ENCODE measurements at regions not wholly inside any gene's neighbourhood (a gene's known extent, or its start where the extent isn't known, plus 50 kb on each side); places are given as distances from the start of the nearest gene placed in this dataset.

GRCh38 chr12:72093424-72093823 lies 154.8 kb downstream of the TPH2 start:
- no peak for DNase-seq
- Histone ChIP-seq H3K4me3 (no peak overlapping the region), H3K27me3 (replicated peaks in 1 of 7) (no peaks in the 10 kb centered on the region), H3K4me1 (no peaks in the 10 kb centered on the region), H3K27ac (no peak overlapping the region), H3K9me3 (peaks cover 0 to 35% (median 24%) of the 10 kb centered on the region in 8 donors), H3K36me3 (no peaks in the 10 kb centered on the region)
- intact Hi-C loops (cut with DNase I; ENCODE audit: low total_unique reads), result no loop called here
- TF ChIP-seq POLR2AphosphoS5 (IDR thresholded peaks at IDR 0.05) (no peak), CTCF (IDR thresholded peaks at IDR 0.05 in 8 of 11, conservative IDR thresholded peaks at IDR 0.05 in 3 of 11) (no peak)
- 87 to 93% (median 87%) methylated on average over 2 of the region's 2 CpGs for WGBS, 5 donors

GRCh38 chr12:72093930-72094329 lies 155.3 kb downstream of the TPH2 start:
- WGBS, 5 donors, result 65 to 84% (median 80%) methylated on average over 2 of the region's 2 CpGs
- no peak for DNase-seq
- Histone ChIP-seq H3K27me3 (replicated peaks in 1 of 7) (no peaks in the 10 kb centered on the region), H3K4me3 (no peak overlapping the region), H3K4me1 (no peaks in the 10 kb centered on the region), H3K36me3 (no peaks in the 10 kb centered on the region), H3K9me3 (peaks cover 0 to 35% (median 24%) of the 10 kb centered on the region in 8 donors), H3K27ac (no peak overlapping the region)
- intact Hi-C loops (cut with DNase I; ENCODE audit: low total_unique reads), result no loop called here
- TF ChIP-seq CTCF (IDR thresholded peaks at IDR 0.05 in 8 of 11, conservative IDR thresholded peaks at IDR 0.05 in 3 of 11), result no peak
- TF ChIP-seq POLR2A (IDR thresholded peaks at IDR 0.05), result no peak
- no peak for TF ChIP-seq POLR2AphosphoS5 (IDR thresholded peaks at IDR 0.05)

GRCh38 chr12:72094490-72094889 lies 155.8 kb downstream of the TPH2 start:
- no peak for DNase-seq
- 65 to 81% (median 71%) methylated on average over 2 of the region's 2 CpGs for WGBS, 5 donors
- H3K27me3 ChIP-seq (replicated peaks in 1 of 7), result no peaks in the 10 kb centered on the region
- H3K27ac ChIP-seq, result no peak overlapping the region
- H3K4me3 ChIP-seq, result no peak overlapping the region
- no peaks in the 10 kb centered on the region for H3K36me3 ChIP-seq
- H3K9me3 ChIP-seq, result peaks cover 0 to 35% (median 24%) of the 10 kb centered on the region in 8 donors
- intact Hi-C loops (cut with DNase I; ENCODE audit: low total_unique reads), result no loop called here
- no peaks in the 10 kb centered on the region for H3K4me1 ChIP-seq
- TF ChIP-seq POLR2A (IDR thresholded peaks at IDR 0.05) (no peak), CTCF (IDR thresholded peaks at IDR 0.05 in 8 of 11, conservative IDR thresholded peaks at IDR 0.05 in 3 of 11) (no peak), POLR2AphosphoS5 (IDR thresholded peaks at IDR 0.05) (no peak)

GRCh38 chr12:72095025-72095424 lies 156.4 kb downstream of the TPH2 start:
- Histone ChIP-seq H3K9me3 (peaks cover 0 to 35% (median 24%) of the 10 kb centered on the region in 8 donors), H3K4me3 (no peak overlapping the region), H3K27ac (no peak overlapping the region), H3K27me3 (replicated peaks in 1 of 7) (no peaks in the 10 kb centered on the region), H3K4me1 (no peaks in the 10 kb centered on the region), H3K36me3 (no peaks in the 10 kb centered on the region)
- intact Hi-C loops (cut with DNase I; ENCODE audit: low total_unique reads), result no loop called here
- 56 to 78% (median 67%) methylated on average over 1 of the region's 1 CpG for WGBS, 5 donors
- TF ChIP-seq POLR2A (IDR thresholded peaks at IDR 0.05) (no peak), CTCF (IDR thresholded peaks at IDR 0.05 in 8 of 11, conservative IDR thresholded peaks at IDR 0.05 in 3 of 11) (no peak), POLR2AphosphoS5 (IDR thresholded peaks at IDR 0.05) (no peak)
- DNase-seq, result no peak

Measured in spleen (tissue), 11 donors.